HepG2 (cell line): ENCODE measurements at regions not wholly inside any gene's neighbourhood (a gene's known extent, or its start where the extent isn't known, plus 50 kb on each side); places are given as distances from the start of the nearest gene placed in this dataset.

Experiments used
- POLR2AphosphoS5 ChIP-seq: IDR thresholded peaks from 2 replicates; pipeline ENCODE4 v1.6.1; 2012; ENCODE audit warnings: low read depth, low read length
- ZNF589 ChIP-seq: sonication (generic); formaldehyde crosslinking; conservative IDR thresholded peaks from 2 replicates; pipeline ENCODE4 v1.8.0; 2022; ENCODE audit warnings: mild to moderate bottlenecking, moderate library complexity, missing genetic modification reagents
- TF ChIP-seq, protein P1 (sequence below): sonication (generic); formaldehyde crosslinking; IDR thresholded peaks from 2 replicates; pipeline ENCODE4 v1.5.0; 2020; ENCODE audit warnings: mild to moderate bottlenecking, missing genetic modification reagents, moderate library complexity
- TF ChIP-seq, protein P2 (sequence below): sonication (generic); formaldehyde crosslinking; IDR thresholded peaks from 2 replicates; pipeline ENCODE4 v1.4.0; 2020; ENCODE audit warnings: missing genetic modification reagents

DNA sequence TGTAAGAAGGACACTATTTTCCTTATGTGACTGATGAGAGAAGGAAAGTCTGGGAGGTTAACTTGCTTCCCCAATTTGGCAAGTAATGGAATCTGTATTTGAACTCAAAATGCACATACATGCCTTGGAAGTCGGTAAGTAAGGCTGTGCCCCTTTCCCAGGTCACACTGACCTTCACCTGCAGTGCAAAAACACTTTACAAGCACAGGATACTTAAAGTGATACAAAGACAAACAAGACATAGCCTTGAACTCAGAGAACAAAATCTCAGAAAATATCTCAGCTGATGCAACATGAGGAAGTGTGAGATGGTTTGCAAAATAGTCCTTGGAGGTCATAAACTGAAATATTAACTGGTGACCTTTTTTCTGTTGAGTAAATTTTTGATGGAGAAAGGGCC is 251.1 kb downstream of the RAB38 start:
- no peak for TF ChIP-seq ZNF589 (CRISPR knock-in tag)
- TF ChIP-seq, protein P1, sequence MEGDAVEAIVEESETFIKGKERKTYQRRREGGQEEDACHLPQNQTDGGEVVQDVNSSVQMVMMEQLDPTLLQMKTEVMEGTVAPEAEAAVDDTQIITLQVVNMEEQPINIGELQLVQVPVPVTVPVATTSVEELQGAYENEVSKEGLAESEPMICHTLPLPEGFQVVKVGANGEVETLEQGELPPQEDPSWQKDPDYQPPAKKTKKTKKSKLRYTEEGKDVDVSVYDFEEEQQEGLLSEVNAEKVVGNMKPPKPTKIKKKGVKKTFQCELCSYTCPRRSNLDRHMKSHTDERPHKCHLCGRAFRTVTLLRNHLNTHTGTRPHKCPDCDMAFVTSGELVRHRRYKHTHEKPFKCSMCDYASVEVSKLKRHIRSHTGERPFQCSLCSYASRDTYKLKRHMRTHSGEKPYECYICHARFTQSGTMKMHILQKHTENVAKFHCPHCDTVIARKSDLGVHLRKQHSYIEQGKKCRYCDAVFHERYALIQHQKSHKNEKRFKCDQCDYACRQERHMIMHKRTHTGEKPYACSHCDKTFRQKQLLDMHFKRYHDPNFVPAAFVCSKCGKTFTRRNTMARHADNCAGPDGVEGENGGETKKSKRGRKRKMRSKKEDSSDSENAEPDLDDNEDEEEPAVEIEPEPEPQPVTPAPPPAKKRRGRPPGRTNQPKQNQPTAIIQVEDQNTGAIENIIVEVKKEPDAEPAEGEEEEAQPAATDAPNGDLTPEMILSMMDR (CRISPR knock-in tag) = no peak
- TF ChIP-seq POLR2AphosphoS5 = no peak
- TF ChIP-seq, protein P2, sequence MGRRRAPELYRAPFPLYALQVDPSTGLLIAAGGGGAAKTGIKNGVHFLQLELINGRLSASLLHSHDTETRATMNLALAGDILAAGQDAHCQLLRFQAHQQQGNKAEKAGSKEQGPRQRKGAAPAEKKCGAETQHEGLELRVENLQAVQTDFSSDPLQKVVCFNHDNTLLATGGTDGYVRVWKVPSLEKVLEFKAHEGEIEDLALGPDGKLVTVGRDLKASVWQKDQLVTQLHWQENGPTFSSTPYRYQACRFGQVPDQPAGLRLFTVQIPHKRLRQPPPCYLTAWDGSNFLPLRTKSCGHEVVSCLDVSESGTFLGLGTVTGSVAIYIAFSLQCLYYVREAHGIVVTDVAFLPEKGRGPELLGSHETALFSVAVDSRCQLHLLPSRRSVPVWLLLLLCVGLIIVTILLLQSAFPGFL (CRISPR knock-in tag) = no peak
